HCT116 (cell line): ENCODE measurements at regions not wholly inside any gene's neighbourhood (a gene's known extent, or its start where the extent isn't known, plus 50 kb on each side); places are given as distances from the start of the nearest gene placed in this dataset.

Experiments used
- ATAC-seq: fragments of 200-7000 bp; cut with Tn5 transposase; 2 replicates; pipeline ENCODE4 v1.9.1; 2020; ENCODE audit warnings: mild to moderate bottlenecking, moderate library complexity
- BruUV-seq: library from RNA; stranded (reverse); fragments of 400-500 nt; replicated peaks from 2 replicates; lab custom pipeline; 2021; lab: Mats Ljungman, UMichigan
- CTCF ChIA-PET: fragments of 300-600 bp; sonication (Branson Sonifier 250); formaldehyde crosslinking; loops from one replicate; lab custom pipeline; 2021; ENCODE audit warnings: antibody characterized with exemption; lab: Charles Lee
- POLR2A ChIA-PET: fragments of 300-600, 350-600 bp; sonication (Branson Sonifier 250); formaldehyde crosslinking; loops from one replicate; lab custom pipeline; 2021; ENCODE audit warnings: antibody characterized with exemption; lab: Charles Lee
- RAD21 ChIA-PET, 2 experiments: fragments of 300-600 bp; sonication (Branson Sonifier 250); formaldehyde crosslinking; loops; one replicate each; lab custom pipeline; 2023; ENCODE audit warnings: low total read pairs in 2 of 2; ENCODE audit not compliant: uncharacterized antibody in 2 of 2, unreplicated experiment in 2 of 2, low non-redundant PET in 1 of 2; lab: Charles Lee
- DNase-seq: peaks from one replicate; pipeline ENCODE4 v3.0.0-alpha.2; 2010; ENCODE audit warnings: low read depth, low spot score
- H2AFZ ChIP-seq: fragments of 200-600 bp; shearing (Covaris generic), sonication (generic); 2 replicates; pipeline ENCODE4 v1.6.1; 2017; ENCODE audit warnings: low read depth, mixed run types, mixed read lengths, antibody characterized with exemption, low read length; ENCODE audit not compliant: poor library complexity, severe bottlenecking
- H3K27ac ChIP-seq: 2 replicates; pipeline ENCODE4 v1.5.1; 2012; ENCODE audit warnings: low read depth, low read length
- H3K27me3 ChIP-seq: fragments of 200-600 bp; sonication (generic); 2 replicates; pipeline ENCODE4 v1.6.1; 2016; ENCODE audit warnings: mixed run types, low read length, mixed read lengths; ENCODE audit not compliant: insufficient read depth
- H3K36me3 ChIP-seq, 2 experiments: fragments of 200-500 bp in 1 of 2; fragments of 200-600 bp in 1 of 2; sonication (Bioruptor generic) in 1 of 2; sonication (generic) in 1 of 2; 2 replicates each; pipeline versions ENCODE4 v1.5.1 to v1.6.1; 2014 to 2016; ENCODE audit warnings: low read length in 2 of 2, inconsistent platforms in 1 of 2, mixed read lengths in 1 of 2, mixed run types in 1 of 2; ENCODE audit not compliant: insufficient read depth in 2 of 2, control insufficient read depth in 1 of 2
- H3K4me1 ChIP-seq, 2 experiments: fragments of 200-600 bp in 1 of 2; sonication (generic) in 1 of 2; 2 replicates each; pipeline versions ENCODE4 v1.5.1 to v1.6.1; 2012 to 2017; ENCODE audit warnings: low read length in 2 of 2, inconsistent platforms in 1 of 2, mild to moderate bottlenecking in 1 of 2, mixed read lengths in 1 of 2, mixed run types in 1 of 2, moderate library complexity in 1 of 2; ENCODE audit not compliant: insufficient read depth in 2 of 2, control insufficient read depth in 1 of 2
- H3K4me2 ChIP-seq: fragments of 200-600 bp; sonication (generic); 2 replicates; pipeline ENCODE4 v1.6.1; 2017; ENCODE audit warnings: mixed run types, low read length, mixed read lengths
- H3K4me3 ChIP-seq, 2 experiments: fragments of 200-600 bp in 1 of 2; sonication (generic) in 1 of 2; replicated peaks in 1 of 2; 2 replicates each; pipeline ENCODE4 v1.5.1; 2011 to 2016; ENCODE audit warnings: low read length in 2 of 2, control low read depth in 1 of 2, low read depth in 1 of 2, mild to moderate bottlenecking in 1 of 2, mixed read lengths in 1 of 2, mixed run types in 1 of 2
- H3K79me2 ChIP-seq: fragments of 200-600 bp; sonication (generic); 2 replicates; pipeline ENCODE4 v1.6.1; 2017; ENCODE audit warnings: mild to moderate bottlenecking, mixed run types, low read length, moderate library complexity, mixed read lengths; ENCODE audit not compliant: insufficient read depth
- H3K9ac ChIP-seq: fragments of 200-600 bp; sonication (generic); 2 replicates; pipeline ENCODE4 v1.6.1; 2016; ENCODE audit warnings: low read length, mixed read lengths
- H3K9me2 ChIP-seq: fragments of 200-600 bp; sonication (generic), shearing (Covaris generic); 2 replicates; pipeline ENCODE4 v1.6.1; 2017; ENCODE audit warnings: mixed run types, mild to moderate bottlenecking, moderate library complexity; ENCODE audit not compliant: insufficient read depth
- H3K9me3 ChIP-seq, 2 experiments: fragments of 200-500 bp in 1 of 2; fragments of 200-600 bp in 1 of 2; sonication (Bioruptor generic) in 1 of 2; sonication (generic) in 1 of 2; 2 replicates each; pipeline ENCODE4 v1.6.1; 2014 to 2017; ENCODE audit warnings: low read length in 2 of 2, mixed read lengths in 2 of 2, inconsistent platforms in 1 of 2, low read depth in 1 of 2, mild to moderate bottlenecking in 1 of 2, mixed run types in 1 of 2, moderate library complexity in 1 of 2; ENCODE audit not compliant: control insufficient read depth in 1 of 2, insufficient read depth in 1 of 2
- H4K20me1 ChIP-seq: fragments of 200-600 bp; sonication (generic), shearing (Covaris generic); 2 replicates; pipeline ENCODE4 v1.6.1; 2017; ENCODE audit warnings: mixed run types, mild to moderate bottlenecking, moderate library complexity; ENCODE audit not compliant: insufficient read depth
- CBX3 ChIP-seq: IDR thresholded peaks from 2 replicates; pipeline ENCODE4 v1.6.1; 2012; ENCODE audit warnings: low read depth
- CEBPB ChIP-seq: IDR thresholded peaks from 2 replicates; pipeline ENCODE4 v1.6.1; 2012; ENCODE audit warnings: low read depth
- EGR1 ChIP-seq: IDR thresholded peaks from 2 replicates; pipeline ENCODE4 v1.6.1; 2012; ENCODE audit warnings: low read depth
- EZH2 ChIP-seq: fragments of 200-600 bp; sonication (generic); IDR thresholded peaks from 2 replicates; pipeline ENCODE4 v1.6.1; 2017; ENCODE audit warnings: antibody characterized with exemption, mixed run types
- JUND ChIP-seq: IDR thresholded peaks from 2 replicates; pipeline ENCODE4 v1.6.1; 2012
- POLR2AphosphoS5 ChIP-seq: IDR thresholded peaks from 2 replicates; pipeline ENCODE4 v1.6.1; 2011; ENCODE audit warnings: mild to moderate bottlenecking, low read depth, low read length, moderate library complexity
- SIN3A ChIP-seq: IDR thresholded peaks from 2 replicates; pipeline ENCODE4 v1.6.1; 2012; ENCODE audit warnings: low read depth
- SP1 ChIP-seq: IDR thresholded peaks from 2 replicates; pipeline ENCODE4 v1.6.1; 2012; ENCODE audit warnings: low read depth
- SRF ChIP-seq: IDR thresholded peaks from 2 replicates; pipeline ENCODE4 v1.6.1; 2012; ENCODE audit warnings: low read depth
- YY1 ChIP-seq: IDR thresholded peaks from 2 replicates; pipeline ENCODE4 v1.6.1; 2011; ENCODE audit warnings: low read length, low read depth, moderate library complexity, mild to moderate bottlenecking; ENCODE audit not compliant: insufficient replicate concordance; ENCODE audit errors: extremely low read depth
- intact Hi-C: fragments of 100-400 bp; cut with micrococcal nuclease; formaldehyde crosslinking; loops from 2 replicates; pipeline ENCODE4 v1.10.0; 2022
- TF ChIP-seq, protein P1 (sequence below): IDR thresholded peaks from 2 replicates; pipeline ENCODE4 v1.6.1; 2012
- TF ChIP-seq, protein P2 (sequence below): IDR thresholded peaks from 2 replicates; pipeline ENCODE4 v1.6.1; 2012; ENCODE audit warnings: low read depth

- no peak overlapping the region for H2AFZ ChIP-seq
- intact Hi-C loops: no loop called here
Observed at GRCh38 chr4:56755901-56756300, 65.6 kb downstream of the SPINK2 start.

GRCh38 chr4:56752985-56753384 is 68.5 kb downstream of the SPINK2 start:
- POLR2A ChIA-PET: no interaction called here
- no peak overlapping the region for H3K27ac ChIP-seq
- H3K27me3 ChIP-seq: no peaks in the 10 kb centered on the region
- DNase-seq (peak; percentile 41), ATAC-seq (no peak)
- no peaks in the 10 kb centered on the region for H3K79me2 ChIP-seq
- H2AFZ ChIP-seq: peak overlapping the region; percentile 59
- RAD21 ChIA-PET: no interaction called here
- no peaks in the 10 kb centered on the region for H3K36me3 ChIP-seq
- H3K4me1 ChIP-seq: peaks cover 16 to 19% of the 10 kb centered on the region in 2 experiments
- CTCF ChIA-PET: no interaction called here
- H3K4me3 ChIP-seq: no peak overlapping the region
- H3K4me2 ChIP-seq: 0 out of 2 replicates have a peak overlapping the region, but pooled peaks have one; percentile 6
- no peaks in the 10 kb centered on the region for H4K20me1 ChIP-seq
- H3K9ac ChIP-seq: no peak overlapping the region
- H3K9me2 ChIP-seq: no peaks in the 10 kb centered on the region
- intact Hi-C loops: no loop called here
- H3K9me3 ChIP-seq: no peaks in the 10 kb centered on the region
- BruUV-seq: no TSS peak
- TF ChIP-seq SP1 (peak; percentile 56), EGR1 (no peak), JUND (no peak), CBX3 (peak; percentile 39; the same call in 1 of the 2 replicates), EZH2 (no peak), CEBPB (0 out of 2 replicates have a peak, but pooled peaks have one; percentile 28), YY1 (no peak), SRF (no peak), POLR2AphosphoS5 (no peak)
- TF ChIP-seq, protein P1, sequence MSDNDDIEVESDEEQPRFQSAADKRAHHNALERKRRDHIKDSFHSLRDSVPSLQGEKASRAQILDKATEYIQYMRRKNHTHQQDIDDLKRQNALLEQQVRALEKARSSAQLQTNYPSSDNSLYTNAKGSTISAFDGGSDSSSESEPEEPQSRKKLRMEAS: peak; percentile 30; the same call in 1 of the 2 replicates
- TF ChIP-seq, protein P2, sequence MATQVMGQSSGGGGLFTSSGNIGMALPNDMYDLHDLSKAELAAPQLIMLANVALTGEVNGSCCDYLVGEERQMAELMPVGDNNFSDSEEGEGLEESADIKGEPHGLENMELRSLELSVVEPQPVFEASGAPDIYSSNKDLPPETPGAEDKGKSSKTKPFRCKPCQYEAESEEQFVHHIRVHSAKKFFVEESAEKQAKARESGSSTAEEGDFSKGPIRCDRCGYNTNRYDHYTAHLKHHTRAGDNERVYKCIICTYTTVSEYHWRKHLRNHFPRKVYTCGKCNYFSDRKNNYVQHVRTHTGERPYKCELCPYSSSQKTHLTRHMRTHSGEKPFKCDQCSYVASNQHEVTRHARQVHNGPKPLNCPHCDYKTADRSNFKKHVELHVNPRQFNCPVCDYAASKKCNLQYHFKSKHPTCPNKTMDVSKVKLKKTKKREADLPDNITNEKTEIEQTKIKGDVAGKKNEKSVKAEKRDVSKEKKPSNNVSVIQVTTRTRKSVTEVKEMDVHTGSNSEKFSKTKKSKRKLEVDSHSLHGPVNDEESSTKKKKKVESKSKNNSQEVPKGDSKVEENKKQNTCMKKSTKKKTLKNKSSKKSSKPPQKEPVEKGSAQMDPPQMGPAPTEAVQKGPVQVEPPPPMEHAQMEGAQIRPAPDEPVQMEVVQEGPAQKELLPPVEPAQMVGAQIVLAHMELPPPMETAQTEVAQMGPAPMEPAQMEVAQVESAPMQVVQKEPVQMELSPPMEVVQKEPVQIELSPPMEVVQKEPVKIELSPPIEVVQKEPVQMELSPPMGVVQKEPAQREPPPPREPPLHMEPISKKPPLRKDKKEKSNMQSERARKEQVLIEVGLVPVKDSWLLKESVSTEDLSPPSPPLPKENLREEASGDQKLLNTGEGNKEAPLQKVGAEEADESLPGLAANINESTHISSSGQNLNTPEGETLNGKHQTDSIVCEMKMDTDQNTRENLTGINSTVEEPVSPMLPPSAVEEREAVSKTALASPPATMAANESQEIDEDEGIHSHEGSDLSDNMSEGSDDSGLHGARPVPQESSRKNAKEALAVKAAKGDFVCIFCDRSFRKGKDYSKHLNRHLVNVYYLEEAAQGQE: no peak

More at GRCh38 chr4:56755901-56756300, 65.6 kb downstream of the SPINK2 start:
- Histone ChIP-seq H4K20me1 (no peaks in the 10 kb centered on the region), H3K9ac (no peak overlapping the region), H3K36me3 (no peaks in the 10 kb centered on the region), H3K27me3 (no peaks in the 10 kb centered on the region), H3K4me2 (no peak overlapping the region), H3K4me3 (no peak overlapping the region), H3K9me3 (no peaks in the 10 kb centered on the region), H3K27ac (no peak overlapping the region), H3K9me2 (no peaks in the 10 kb centered on the region), H3K4me1 (peaks cover 23 to 26% of the 10 kb centered on the region in 2 experiments), H3K79me2 (no peaks in the 10 kb centered on the region)
- RAD21 ChIA-PET: no interaction called here
- no TSS peak for BruUV-seq
- POLR2A ChIA-PET: no interaction called here
- DNase-seq: no peak
- no peak for ATAC-seq
- TF ChIP-seq YY1: no peak
- no peak for TF ChIP-seq SRF
- TF ChIP-seq SIN3A: no peak
- CTCF ChIA-PET: no interaction called here
